ENCODE measurements at regions not wholly inside any gene's neighbourhood (a gene's known extent, or its start where the extent isn't known, plus 50 kb on each side); places are given as distances from the start of the nearest gene placed in this dataset.

- TF ChIP-seq CTCF (IDR thresholded peaks at IDR 0.05), result no peak
Measured at GRCh38 chr6:146975093-146975492, 229.1 kb upstream of the STXBP5 start.

- no peak for TF ChIP-seq CTCF (IDR thresholded peaks at IDR 0.05)
Measured at GRCh38 chr6:146980900-146981329, 223.3 kb upstream of the STXBP5 start.

- no peak for TF ChIP-seq CTCF (IDR thresholded peaks at IDR 0.05)
Measured at GRCh38 chr6:146981981-146982380, 222.2 kb upstream of the STXBP5 start.

GRCh38 chr6:146984251-146984924 lies 219.8 kb upstream of the STXBP5 start:
- TF ChIP-seq CTCF (IDR thresholded peaks at IDR 0.05), result no peak

- TF ChIP-seq CTCF (IDR thresholded peaks at IDR 0.05), result no peak
Measured at GRCh38 chr6:146985111-146985510, 219.1 kb upstream of the STXBP5 start.

GRCh38 chr6:146985966-146986365 lies 218.3 kb upstream of the STXBP5 start:
- TF ChIP-seq CTCF (IDR thresholded peaks at IDR 0.05), result no peak

- TF ChIP-seq CTCF (IDR thresholded peaks at IDR 0.05), result no peak
Measured at GRCh38 chr6:146989860-146990259, 214.4 kb upstream of the STXBP5 start.

- TF ChIP-seq CTCF (IDR thresholded peaks at IDR 0.05), result no peak
Measured at GRCh38 chr6:146990284-146990683, 213.9 kb upstream of the STXBP5 start.
